NCI-H524 (cell line): ENCODE measurements at regions not wholly inside any gene's neighbourhood (a gene's known extent, or its start where the extent isn't known, plus 50 kb on each side); places are given as distances from the start of the nearest gene placed in this dataset.
"Not testable (repeated sequence)": the region's sequence is repeated elsewhere in the genome, so short reads cannot be mapped to it uniquely, and the experiment has no call there.

Experiments used
- DNase-seq, 2 experiments: peaks; one replicate each; lab custom pipeline; 2025; lab: John Stamatoyannopoulos, UW

DNA sequence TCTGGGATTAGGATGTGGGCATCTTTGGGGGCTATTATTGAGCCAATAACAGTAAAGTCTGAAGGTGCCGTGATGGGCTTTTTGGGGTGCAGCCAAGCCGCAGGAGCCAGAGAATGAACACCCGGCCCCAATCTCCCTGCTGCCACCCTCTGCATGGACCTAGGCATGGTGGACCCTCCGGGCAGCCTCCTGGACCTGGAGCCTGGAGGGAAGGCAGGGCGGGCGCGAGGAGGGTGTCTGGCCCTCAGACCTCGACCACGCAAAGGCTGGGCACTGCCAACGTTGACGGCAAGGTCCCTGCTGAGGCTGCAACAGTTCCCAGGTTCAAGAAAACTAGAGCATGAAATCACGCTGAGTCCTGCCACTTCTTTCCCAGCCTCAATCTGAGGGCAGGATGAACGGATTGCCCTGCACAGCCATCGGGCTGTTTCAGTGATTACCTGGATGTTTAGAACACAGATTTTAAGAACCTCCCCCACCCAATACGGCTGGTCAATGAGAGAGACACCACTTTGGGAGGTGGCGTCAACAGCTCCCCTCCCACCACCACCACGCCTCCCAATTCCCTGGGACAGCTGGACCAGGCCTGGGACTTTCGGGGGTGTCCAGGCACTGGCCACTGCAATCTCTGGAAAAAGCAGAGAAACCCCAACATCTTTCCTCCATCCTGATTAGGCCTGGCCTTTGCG lies 147.4 kb downstream of the NPIPB11 start:
- not testable (repeated sequence) for DNase-seq

- DNase-seq = peak; percentile 49 to 76
Measured at GRCh38 chr16:29257419-29258336, 148.8 kb downstream of the NPIPB11 start.

GRCh38 chr16:29256501-29256981 lies 150.0 kb downstream of the NPIPB11 start:
- no peak for DNase-seq

- peak in 1 of 2 experiments; percentile 10 for DNase-seq
Measured at GRCh38 chr16:29255957-29256356, 150.6 kb downstream of the NPIPB11 start.

- DNase-seq = not testable (repeated sequence)
Measured at GRCh38 chr16:29255496-29255796, 151.1 kb downstream of the NPIPB11 start.

GRCh38 chr16:29254676-29255495 lies 151.6 kb downstream of the NPIPB11 start:
- no peak for DNase-seq

GRCh38 chr16:29253716-29254590 lies 152.6 kb downstream of the NPIPB11 start:
- DNase-seq = not testable (repeated sequence)

GRCh38 chr16:29253066-29253590 lies 153.4 kb downstream of the NPIPB11 start:
- DNase-seq = not testable (repeated sequence)

DNA sequence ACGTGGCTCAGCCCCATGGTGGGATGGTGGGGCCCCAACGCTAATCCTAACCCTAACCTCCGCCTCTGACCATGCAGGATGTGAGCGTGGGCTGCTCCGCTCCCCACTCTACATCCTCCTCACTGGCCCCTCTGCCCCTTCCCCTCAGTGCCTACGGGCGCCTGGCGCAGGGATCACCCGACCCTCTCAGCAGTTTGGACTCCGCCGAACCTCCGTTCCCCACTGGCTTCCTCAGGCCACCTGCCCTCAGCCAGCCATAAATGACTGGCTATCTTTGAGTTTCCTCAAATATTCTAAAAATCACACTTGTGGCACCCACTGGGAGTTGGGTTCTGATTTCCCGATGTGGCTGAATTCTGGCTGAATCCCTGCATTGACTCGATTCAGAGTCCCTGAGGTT lies 154.2 kb downstream of the NPIPB11 start:
- DNase-seq = not testable (repeated sequence)

- not testable (repeated sequence) for DNase-seq
Measured at GRCh38 chr16:29251571-29252011, 154.9 kb downstream of the NPIPB11 start.

GRCh38 chr16:29250923-29251434 lies 155.5 kb downstream of the NPIPB11 start:
- DNase-seq = not testable (repeated sequence)

DNA sequence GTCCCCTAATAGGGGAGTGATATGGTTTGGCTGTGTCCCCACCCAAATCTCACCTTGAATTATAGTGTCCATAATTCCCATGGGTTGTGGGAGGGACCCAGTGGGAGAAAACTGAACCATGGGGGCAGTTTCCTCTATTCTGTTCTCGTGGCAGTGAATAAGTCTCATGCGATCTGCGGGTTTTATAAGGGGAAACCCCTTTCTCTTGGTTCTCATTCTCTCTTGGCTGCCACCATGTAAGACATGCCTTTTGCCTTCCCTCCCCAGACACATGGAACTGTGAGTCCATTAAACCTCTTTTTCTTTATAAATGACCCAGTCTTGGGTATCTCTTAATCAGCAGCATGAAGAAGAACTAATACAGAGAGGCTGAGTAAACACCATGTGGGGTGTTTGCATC lies 156.0 kb downstream of the NPIPB11 start:
- not testable (repeated sequence) for DNase-seq

GRCh38 chr16:29248940-29249318 lies 157.6 kb downstream of the NPIPB11 start:
- not testable (repeated sequence) for DNase-seq

GRCh38 chr16:29248306-29248939 lies 158.1 kb downstream of the NPIPB11 start:
- DNase-seq = not testable (repeated sequence)

- DNase-seq = not testable (repeated sequence)
Measured at GRCh38 chr16:29246091-29246490, 160.4 kb downstream of the NPIPB11 start.

GRCh38 chr16:29237971-29238370 lies 168.5 kb downstream of the NPIPB11 start:
- DNase-seq = no peak

- not testable (repeated sequence) for DNase-seq
Measured at GRCh38 chr16:29237495-29237894, 169.0 kb downstream of the NPIPB11 start.

DNA sequence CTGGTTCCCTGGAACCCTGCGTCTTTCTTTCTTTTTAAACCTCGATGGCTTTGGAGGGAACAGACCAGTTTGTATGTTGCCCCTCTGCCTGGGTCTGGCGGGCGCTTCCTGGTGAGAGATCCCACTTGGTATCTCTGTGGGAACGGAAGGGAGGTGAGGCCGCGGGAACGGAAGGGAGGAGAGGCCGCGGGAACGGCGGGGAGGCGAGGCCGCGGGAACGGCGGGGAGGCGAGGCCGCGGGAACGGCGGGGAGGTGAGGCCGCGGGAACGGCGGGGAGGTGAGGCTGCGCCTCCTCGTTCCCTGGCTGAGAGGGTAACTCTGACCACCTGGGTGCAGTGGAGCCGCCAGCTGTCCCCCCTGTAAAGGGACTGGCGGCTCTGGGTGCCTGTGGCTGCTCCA lies 169.5 kb downstream of the NPIPB11 start:
- not testable (repeated sequence) for DNase-seq

DNA sequence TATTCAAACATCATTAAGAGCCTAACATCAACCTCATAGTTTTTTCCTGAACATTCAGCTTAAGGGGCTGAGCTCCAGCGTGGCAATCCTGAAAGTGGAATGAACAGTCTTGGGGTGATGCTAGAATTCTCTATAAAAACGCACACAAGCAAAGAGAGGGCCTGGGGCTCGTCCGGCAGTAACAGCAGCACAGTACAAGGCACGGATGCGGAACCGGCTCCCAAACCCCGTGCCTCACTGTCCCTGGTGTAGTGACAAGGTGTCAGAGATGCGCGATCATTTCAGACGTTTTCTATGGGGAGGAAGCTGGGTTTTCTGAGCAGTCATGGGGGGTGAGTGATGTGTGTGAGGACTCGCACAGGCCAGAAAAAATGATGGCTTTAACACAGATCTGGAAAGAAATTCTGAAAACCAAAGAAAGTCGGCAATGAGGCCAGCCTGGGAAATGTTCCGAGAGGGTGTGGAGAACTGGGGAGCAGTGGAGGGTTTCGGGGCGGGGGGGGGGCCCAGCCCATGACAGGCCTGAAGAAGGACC lies 170.6 kb downstream of the NPIPB11 start:
- DNase-seq = not testable (repeated sequence)
